ENCODE measurements at regions not wholly inside any gene's neighbourhood (a gene's known extent, or its start where the extent isn't known, plus 50 kb on each side); places are given as distances from the start of the nearest gene placed in this dataset.

GRCh38 chr3:84820906-84821305 is 137.9 kb upstream of the CADM2 start:
- no peak overlapping the region for H3K4me3 ChIP-seq (ENCODE audit: low read depth, low read length)
- TF ChIP-seq CTCF (IDR thresholded peaks at IDR 0.05; ENCODE audit: low read depth, low read length, missing control alignments), result no peak
- no peak for DNase-seq (ENCODE audit: low read depth)

- DNase-seq (ENCODE audit: low read depth), result no peak
- no peak for TF ChIP-seq CTCF (IDR thresholded peaks at IDR 0.05; ENCODE audit: low read depth, low read length, missing control alignments)
- no peak overlapping the region for H3K4me3 ChIP-seq (ENCODE audit: low read depth, low read length)
These were observed 133.0 kb upstream of the CADM2 start for GRCh38 chr3:84825817-84826216.

GRCh38 chr3:84830476-84830875 is 128.3 kb upstream of the CADM2 start:
- no peak for TF ChIP-seq CTCF (IDR thresholded peaks at IDR 0.05; ENCODE audit: low read depth, low read length, missing control alignments)
- H3K4me3 ChIP-seq (ENCODE audit: low read depth, low read length), result no peak overlapping the region
- no peak for DNase-seq (ENCODE audit: low read depth)

- no peak for DNase-seq (ENCODE audit: low read depth)
- no peak for TF ChIP-seq CTCF (IDR thresholded peaks at IDR 0.05; ENCODE audit: low read depth, low read length, missing control alignments)
- H3K4me3 ChIP-seq (ENCODE audit: low read depth, low read length), result no peak overlapping the region
These were observed 123.4 kb upstream of the CADM2 start for GRCh38 chr3:84835366-84835765.

GRCh38 chr3:84836961-84837360 is 121.8 kb upstream of the CADM2 start:
- DNase-seq (ENCODE audit: low read depth), result no peak
- no peak for TF ChIP-seq CTCF (IDR thresholded peaks at IDR 0.05; ENCODE audit: low read depth, low read length, missing control alignments)

GRCh38 chr3:84877092-84877491 is 81.7 kb upstream of the CADM2 start:
- no peak for TF ChIP-seq CTCF (IDR thresholded peaks at IDR 0.05; ENCODE audit: low read depth, low read length, missing control alignments)
- DNase-seq (ENCODE audit: low read depth), result no peak
- no peak overlapping the region for H3K4me3 ChIP-seq (ENCODE audit: low read depth, low read length)

More at GRCh38 chr3:84836961-84837360, 121.8 kb upstream of the CADM2 start:
- no peak overlapping the region for H3K4me3 ChIP-seq (ENCODE audit: low read depth, low read length)

- no peak for TF ChIP-seq CTCF (IDR thresholded peaks at IDR 0.05; ENCODE audit: low read depth, low read length, missing control alignments)
- no peak overlapping the region for H3K4me3 ChIP-seq (ENCODE audit: low read depth, low read length)
- DNase-seq (ENCODE audit: low read depth), result no peak
These were observed 77.5 kb upstream of the CADM2 start for GRCh38 chr3:84881288-84881687.

Data from GM12864 (cell line).